ENCODE measurements at regions not wholly inside any gene's neighbourhood (a gene's known extent, or its start where the extent isn't known, plus 50 kb on each side); places are given as distances from the start of the nearest gene placed in this dataset.

GRCh38 chr2:164112105-164112504 is 376.3 kb upstream of the FIGN start:
- CTCF ChIA-PET = no interaction called here
- Histone ChIP-seq H3K9me2 (no peaks in the 10 kb centered on the region), H3K9ac (no peak overlapping the region), H3K27ac (ENCODE audit: low read depth in 2 of 2, low read length in 1 of 2) (no peak overlapping the region), H3F3A (replicated peaks; ENCODE audit: insufficient read depth) (no peaks in the 10 kb centered on the region), H3K36me3 (replicated peaks in 1 of 2; ENCODE audit: control insufficient read depth in 1 of 2, insufficient read depth in 2 of 2, low read length in 1 of 2) (no peaks in the 10 kb centered on the region), H3K27me3 (ENCODE audit: insufficient read depth) (no peaks in the 10 kb centered on the region), H3K79me2 (ENCODE audit: insufficient read depth) (no peaks in the 10 kb centered on the region), H3K4me3 (ENCODE audit: low read depth in 2 of 2, low read length in 1 of 2) (no peak overlapping the region), H3K4me1 (ENCODE audit: control insufficient read depth in 1 of 2, insufficient read depth in 2 of 2, low read depth in 1 of 2, low read length in 1 of 2) (no peaks in the 10 kb centered on the region; a peak in 1 of 4 replicates), H4K20me1 (ENCODE audit: insufficient read depth) (no peaks in the 10 kb centered on the region), H3K4me2 (no peak overlapping the region), H3K9me3 (no peaks in the 10 kb centered on the region), H2AFZ (ENCODE audit: low read depth) (no peak overlapping the region)
- DNase-seq = no peak
- TF ChIP-seq EP300 (IDR thresholded peaks at IDR 0.05; ENCODE audit: borderline replicate concordance in 1 of 2, low read depth in 1 of 2, low read length in 1 of 2) = no peak
- WGBS (ENCODE audit: low lambda C conversion rate) = 60% methylated on average over 2 of the region's 2 CpGs
- POLR2A ChIA-PET = no interaction called here

- no peaks in the 10 kb centered on the region for H3K36me3 ChIP-seq (replicated peaks in 1 of 2; ENCODE audit: control insufficient read depth in 1 of 2, insufficient read depth in 2 of 2, low read length in 1 of 2)
- DNase-seq = no peak
- H3F3A ChIP-seq (replicated peaks; ENCODE audit: insufficient read depth) = no peaks in the 10 kb centered on the region
- H3K27ac ChIP-seq (ENCODE audit: low read depth in 2 of 2, low read length in 1 of 2) = no peak overlapping the region
- no peaks in the 10 kb centered on the region for H3K9me3 ChIP-seq
- ChIA-PET POLR2A (no interaction called here), CTCF (interaction anchor here (1.1 kb wide), 1 partner anchor 368 kb away, joined by 3 read pairs; no protein-coding TSS in a partner anchor)
- no peak overlapping the region for H3K4me2 ChIP-seq
- no peak overlapping the region for H3K4me3 ChIP-seq (ENCODE audit: low read depth in 2 of 2, low read length in 1 of 2)
- no peak overlapping the region for H3K9ac ChIP-seq
- H3K9me2 ChIP-seq = no peaks in the 10 kb centered on the region
- no peaks in the 10 kb centered on the region for H3K79me2 ChIP-seq (ENCODE audit: insufficient read depth)
- H4K20me1 ChIP-seq (ENCODE audit: insufficient read depth) = no peaks in the 10 kb centered on the region
- TF ChIP-seq POLR2AphosphoS5 (IDR thresholded peaks at IDR 0.05; ENCODE audit: low read depth, low read length) (no peak), TAF1 (IDR thresholded peaks at IDR 0.05; ENCODE audit: borderline replicate concordance, low read depth, low read length) (no peak), SMC3 (IDR thresholded peaks at IDR 0.05; ENCODE audit: low read depth, low read length) (no peak), GATA2 (CRISPR knock-in tag; IDR thresholded peaks at IDR 0.05) (no peak), FOSL2 (IDR thresholded peaks at IDR 0.05; ENCODE audit: borderline replicate concordance, low read depth) (no peak)
- H3K4me1 ChIP-seq (ENCODE audit: control insufficient read depth in 1 of 2, insufficient read depth in 2 of 2, low read depth in 1 of 2, low read length in 1 of 2) = no peaks in the 10 kb centered on the region; a peak in 1 of 4 replicates
- H2AFZ ChIP-seq (ENCODE audit: low read depth) = no peak overlapping the region
- H3K27me3 ChIP-seq (ENCODE audit: insufficient read depth) = no peaks in the 10 kb centered on the region
Measured at GRCh38 chr2:164110515-164110914, 374.7 kb upstream of the FIGN start.

- Histone ChIP-seq H3K36me3 (replicated peaks in 1 of 2; ENCODE audit: control insufficient read depth in 1 of 2, insufficient read depth in 2 of 2, low read length in 1 of 2) (no peaks in the 10 kb centered on the region), H2AFZ (ENCODE audit: low read depth) (no peak overlapping the region), H3K9me2 (no peaks in the 10 kb centered on the region), H3K4me1 (ENCODE audit: control insufficient read depth in 1 of 2, insufficient read depth in 2 of 2, low read depth in 1 of 2, low read length in 1 of 2) (no peaks in the 10 kb centered on the region; a peak in 1 of 4 replicates), H3F3A (replicated peaks; ENCODE audit: insufficient read depth) (no peaks in the 10 kb centered on the region), H3K4me3 (ENCODE audit: low read depth in 2 of 2, low read length in 1 of 2) (no peak overlapping the region), H3K79me2 (ENCODE audit: insufficient read depth) (no peaks in the 10 kb centered on the region), H3K9ac (no peak overlapping the region), H3K4me2 (no peak overlapping the region), H3K27me3 (ENCODE audit: insufficient read depth) (no peaks in the 10 kb centered on the region), H4K20me1 (ENCODE audit: insufficient read depth) (no peaks in the 10 kb centered on the region), H3K9me3 (no peaks in the 10 kb centered on the region), H3K27ac (ENCODE audit: low read depth in 2 of 2, low read length in 1 of 2) (no peak overlapping the region)
- DNase-seq = no peak
- TF ChIP-seq SIN3A (IDR thresholded peaks at IDR 0.05; ENCODE audit: borderline replicate concordance, low read depth, low read length) (no peak), YY1 (IDR thresholded peaks at IDR 0.05; ENCODE audit: low read depth) (no peak), EZH2phosphoT487 (IDR thresholded peaks at IDR 0.05; ENCODE audit: borderline replicate concordance, low read depth) (no peak)
- WGBS (ENCODE audit: low lambda C conversion rate) = 75% methylated on average over 14 of the region's 14 CpGs
- CTCF ChIA-PET = interaction anchor here (1.3 kb wide), 1 partner anchor 26 kb away, joined by 3 read pairs; no protein-coding TSS in a partner anchor
- POLR2A ChIA-PET = no interaction called here
Measured at GRCh38 chr2:164109006-164109405, 373.2 kb upstream of the FIGN start.

Measured in SK-N-SH (cell line).